IMR-90 (cell line): ENCODE measurements at regions not wholly inside any gene's neighbourhood (a gene's known extent, or its start where the extent isn't known, plus 50 kb on each side); places are given as distances from the start of the nearest gene placed in this dataset.

ENCODE experiments used
- ATAC-seq: fragments of 200-7000 bp; cut with Tn5 transposase; 2 replicates; pipeline ENCODE4 v1.9.1; 2020; ENCODE audit warnings: low read depth, mild to moderate bottlenecking, moderate library complexity
- BruUV-seq: library from RNA; stranded (reverse); fragments of 400-500 nt; replicated peaks from 2 replicates; lab custom pipeline; 2021; lab: Mats Ljungman, UMichigan
- CTCF ChIA-PET: fragments of 300-600 bp; formaldehyde crosslinking; extraction: SDS; loops from one replicate; lab custom pipeline; 2021; ENCODE audit warnings: antibody characterized with exemption; lab: Yijun Ruan, JAX
- POLR2A ChIA-PET: fragments of 300-600 bp; sonication (Branson Sonifier 250); formaldehyde crosslinking; loops from one replicate; lab custom pipeline; 2022; ENCODE audit warnings: antibody characterized with exemption; ENCODE audit not compliant: unreplicated experiment; lab: Charles Lee
- DNase-seq: peaks from one replicate; pipeline ENCODE4 v3.0.0; 2013
- H2AFZ ChIP-seq: replicated peaks from 2 replicates; pipeline ENCODE3; 2013; ENCODE audit warnings: low read length, mild to moderate bottlenecking; ENCODE audit not compliant: poor library complexity
- H2AK5ac ChIP-seq: 2 replicates; pipeline ENCODE4 v1.6.1; 2013; ENCODE audit warnings: low read depth, low read length, inconsistent platforms
- H2AK9ac ChIP-seq: replicated peaks from 2 replicates; pipeline ENCODE3; 2013; ENCODE audit warnings: mild to moderate bottlenecking, low read depth, low read length, moderate library complexity; ENCODE audit not compliant: poor library complexity
- H2BK120ac ChIP-seq: 2 replicates; pipeline ENCODE4 v1.6.1; 2013; ENCODE audit warnings: low read depth, low read length, inconsistent platforms
- H2BK15ac ChIP-seq: 3 replicates; pipeline ENCODE4 v1.6.1; 2013; ENCODE audit warnings: low read depth, low read length, inconsistent platforms
- H2BK20ac ChIP-seq: 2 replicates; pipeline ENCODE4 v1.6.1; 2013; ENCODE audit warnings: low read depth, mild to moderate bottlenecking, inconsistent platforms, low read length, moderate library complexity
- H2BK5ac ChIP-seq: 2 replicates; pipeline ENCODE4 v1.6.1; 2013; ENCODE audit warnings: mild to moderate bottlenecking, low read depth, low read length, inconsistent platforms; ENCODE audit not compliant: poor library complexity, severe bottlenecking
- H3K14ac ChIP-seq: replicated peaks from 2 replicates; pipeline ENCODE4 v1.6.1; 2013; ENCODE audit warnings: low read depth, low read length, inconsistent platforms
- H3K18ac ChIP-seq: 2 replicates; pipeline ENCODE4 v1.6.1; 2013; ENCODE audit warnings: low read depth, low read length, control low read depth
- H3K23ac ChIP-seq: 2 replicates; pipeline ENCODE4 v1.6.1; 2013; ENCODE audit warnings: low read depth, low read length, inconsistent platforms
- H3K27ac ChIP-seq: 2 replicates; pipeline ENCODE4 v1.5.1; 2013; ENCODE audit warnings: mild to moderate bottlenecking, control low read depth, low read length; ENCODE audit not compliant: insufficient read depth
- H3K27me3 ChIP-seq: 2 replicates; pipeline ENCODE4 v1.6.1; 2013; ENCODE audit warnings: low read length; ENCODE audit not compliant: control insufficient read depth, insufficient read depth
- H3K36me3 ChIP-seq: 2 replicates; pipeline ENCODE4 v1.6.1; 2013; ENCODE audit warnings: low read length, mixed read lengths; ENCODE audit not compliant: control insufficient read depth, insufficient read depth
- H3K4ac ChIP-seq: 2 replicates; pipeline ENCODE4 v1.6.1; 2013; ENCODE audit warnings: low read depth, low read length, inconsistent platforms
- H3K4me1 ChIP-seq: 2 replicates; pipeline ENCODE4 v1.6.1; 2013; ENCODE audit warnings: low read length, mixed read lengths; ENCODE audit not compliant: control insufficient read depth, insufficient read depth
- H3K4me2 ChIP-seq: 2 replicates; pipeline ENCODE4 v1.6.1; 2013; ENCODE audit warnings: low read depth, mild to moderate bottlenecking, control low read depth, low read length, moderate library complexity
- H3K4me3 ChIP-seq: 2 replicates; pipeline ENCODE4 v1.5.1; 2013; ENCODE audit warnings: low read depth, mild to moderate bottlenecking, control low read depth, low read length, moderate library complexity; ENCODE audit not compliant: insufficient read depth
- H3K56ac ChIP-seq: 2 replicates; pipeline ENCODE4 v1.6.1; 2013; ENCODE audit warnings: low read length, inconsistent platforms; ENCODE audit not compliant: insufficient read depth; ENCODE audit errors: extremely low read depth
- H3K79me1 ChIP-seq, 2 experiments: 2 replicates each; pipeline ENCODE4 v1.6.1; 2013; ENCODE audit warnings: low read length in 2 of 2, inconsistent platforms in 1 of 2, low read depth in 1 of 2
- H3K9ac ChIP-seq: 2 replicates; pipeline ENCODE4 v1.6.1; 2013; ENCODE audit warnings: low read depth, low read length, control low read depth
- H3K9me1 ChIP-seq: 2 replicates; pipeline ENCODE4 v1.6.1; 2013; ENCODE audit warnings: low read length, inconsistent platforms; ENCODE audit not compliant: insufficient read depth
- H3K9me3 ChIP-seq: 2 replicates; pipeline ENCODE4 v1.6.1; 2013; ENCODE audit warnings: low read length; ENCODE audit not compliant: control insufficient read depth, insufficient read depth
- H4K20me1 ChIP-seq: 2 replicates; pipeline ENCODE4 v1.6.1; 2013; ENCODE audit warnings: low read length, inconsistent platforms; ENCODE audit not compliant: insufficient read depth
- H4K5ac ChIP-seq: 2 replicates; pipeline ENCODE4 v1.6.1; 2013; ENCODE audit warnings: mild to moderate bottlenecking, low read depth, low read length, control low read depth
- H4K8ac ChIP-seq, 2 experiments: 2 replicates each; pipeline ENCODE4 v1.6.1; 2013; ENCODE audit warnings: low read depth in 2 of 2, low read length in 2 of 2, control low read depth in 1 of 2, inconsistent platforms in 1 of 2
- H4K91ac ChIP-seq: 2 replicates; pipeline ENCODE4 v1.6.1; 2013; ENCODE audit warnings: low read depth, low read length, inconsistent platforms; ENCODE audit not compliant: insufficient read depth
- BHLHE40 ChIP-seq: fragments of 150-350 bp; IDR thresholded peaks from 2 replicates; pipeline ENCODE4 v1.6.1; 2016; ENCODE audit warnings: mild to moderate bottlenecking, low read depth, low read length
- CEBPB ChIP-seq: IDR thresholded peaks from 2 replicates; pipeline ENCODE4 v1.6.1; 2012; ENCODE audit warnings: low read depth, low read length, improper control_type of control experiment
- CHD1 ChIP-seq: IDR thresholded peaks from 2 replicates; pipeline ENCODE4 v1.6.1; 2012; ENCODE audit warnings: low read depth, low read length, improper control_type of control experiment
- CTCF ChIP-seq: conservative IDR thresholded peaks from 2 replicates; pipeline ENCODE4 v1.5.1; 2012; ENCODE audit warnings: mild to moderate bottlenecking, low read depth, low read length, improper control_type of control experiment
- FOS ChIP-seq: fragments of 150-350 bp; IDR thresholded peaks from 2 replicates; pipeline ENCODE4 v1.6.1; 2016; ENCODE audit warnings: low read depth, low read length
- MAFK ChIP-seq: IDR thresholded peaks from 2 replicates; pipeline ENCODE4 v1.6.1; 2012; ENCODE audit warnings: low read depth, low read length, improper control_type of control experiment
- MAZ ChIP-seq: IDR thresholded peaks from 2 replicates; pipeline ENCODE4 v1.6.1; 2012; ENCODE audit warnings: low read depth, mild to moderate bottlenecking, low read length, improper control_type of control experiment, moderate library complexity, borderline replicate concordance
- MXI1 ChIP-seq: IDR thresholded peaks from 2 replicates; pipeline ENCODE4 v1.6.1; 2012; ENCODE audit warnings: low read depth, mild to moderate bottlenecking, low read length, moderate library complexity, borderline replicate concordance
- NFE2L2 ChIP-seq: fragments of 150-350 bp; IDR thresholded peaks from 2 replicates; pipeline ENCODE4 v1.6.1; 2016; ENCODE audit warnings: low read depth, mild to moderate bottlenecking, low read length
- POLR2A ChIP-seq: IDR thresholded peaks from 2 replicates; pipeline ENCODE4 v1.6.1; 2012; ENCODE audit warnings: mild to moderate bottlenecking, low read depth, low read length
- RAD21 ChIP-seq: IDR thresholded peaks from 2 replicates; pipeline ENCODE4 v1.6.1; 2012; ENCODE audit warnings: low read length, improper control_type of control experiment
- RCOR1 ChIP-seq: IDR thresholded peaks from 2 replicates; pipeline ENCODE4 v1.6.1; 2012; ENCODE audit warnings: mild to moderate bottlenecking, low read length, improper control_type of control experiment; ENCODE audit not compliant: insufficient replicate concordance
- RFX5 ChIP-seq: IDR thresholded peaks from 2 replicates; pipeline ENCODE4 v1.8.0; 2012; ENCODE audit warnings: low read depth, mild to moderate bottlenecking, low read length, moderate library complexity
- SMC3 ChIP-seq: fragments of 150-350 bp; IDR thresholded peaks from 2 replicates; pipeline ENCODE4 v1.6.1; 2016; ENCODE audit warnings: low read depth, mild to moderate bottlenecking, antibody characterized with exemption, low read length, moderate library complexity
- USF2 ChIP-seq: fragments of 150-350 bp; IDR thresholded peaks from 2 replicates; pipeline ENCODE4 v1.6.1; 2017; ENCODE audit warnings: mild to moderate bottlenecking, antibody characterized with exemption, low read length, low read depth
- WGBS, 2 experiments: methylation state at CpG; one replicate each; pipeline versions ENCODE4 v1.1.5 to v1.1.7; 2013; ENCODE audit warnings: missing lambda C conversion rate in 2 of 2; ENCODE audit not compliant: insufficient read length in 1 of 2; ENCODE audit errors: extremely low coverage in 2 of 2; 5-methylcytosine and 5-hydroxymethylcytosine counted together
- dilution Hi-C: fragments of 300-500 bp; cut with HindIII; formaldehyde crosslinking; loops from one replicate; pipeline ENCODE4 v1.14.3; 2018; ENCODE audit warnings: low sequenced_read_pairs; ENCODE audit not compliant: unreplicated experiment
- in situ Hi-C: fragments of 300-500 bp; cut with MboI; formaldehyde crosslinking; loops from 3 replicates; pipeline ENCODE4 v1.14.3; 2019; ENCODE audit warnings: low sequenced_read_pairs, inconsistent platforms, mixed read lengths
- intact Hi-C: fragments of 100-400 bp; cut with micrococcal nuclease; formaldehyde crosslinking; loops from 2 replicates; pipeline ENCODE4 v1.10.0; 2022
- TF ChIP-seq, protein P1 (sequence below): fragments of 150-350 bp; IDR thresholded peaks from 2 replicates; pipeline ENCODE4 v1.6.1; 2016; ENCODE audit warnings: low read depth, mild to moderate bottlenecking, low read length, moderate library complexity, borderline replicate concordance

DNA sequence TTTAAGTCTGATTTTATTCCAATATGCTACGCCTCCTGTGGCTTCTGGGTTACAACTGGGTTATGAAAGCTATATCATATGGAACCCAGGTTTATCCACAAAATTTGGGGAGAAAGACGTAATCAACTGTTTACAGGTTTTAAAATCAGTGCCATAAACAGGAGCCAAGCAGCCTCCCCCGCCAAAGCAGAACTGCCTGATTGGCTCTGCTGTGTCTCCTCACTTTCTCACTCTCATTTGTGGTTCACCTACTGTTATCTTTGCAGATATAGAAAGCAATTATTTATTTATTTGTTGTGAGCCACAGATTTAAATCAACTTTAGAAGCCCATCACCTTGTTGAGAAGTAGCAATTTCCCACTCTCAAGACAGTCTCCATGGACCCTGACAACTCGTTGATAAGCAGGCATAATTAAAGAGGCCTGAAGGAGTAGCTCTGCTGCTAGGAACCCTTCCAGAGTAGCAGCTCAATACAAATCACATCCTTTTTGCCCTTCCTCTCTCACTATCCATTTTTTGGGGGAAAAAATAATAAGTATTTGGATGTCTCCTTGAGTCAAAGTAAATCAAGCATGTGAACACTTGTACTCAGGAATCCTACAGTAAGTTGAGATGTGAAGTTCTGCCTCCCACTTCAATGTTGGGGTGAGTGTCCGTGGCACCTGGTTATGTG is 191.0 kb upstream of the CCDC150 start:
- Histone ChIP-seq H2BK20ac (no peak overlapping the region), H3K4me1 (no peaks in the 10 kb centered on the region), H2AK9ac (no peak overlapping the region), H2BK120ac (no peak overlapping the region), H3K23ac (no peak overlapping the region), H3K18ac (no peak overlapping the region), H3K9me1 (no peaks in the 10 kb centered on the region), H3K27ac (no peak overlapping the region), H3K4me2 (no peak overlapping the region), H3K27me3 (no peaks in the 10 kb centered on the region), H4K91ac (no peak overlapping the region), H2AK5ac (no peak overlapping the region), H2BK5ac (no peak overlapping the region), H4K20me1 (no peaks in the 10 kb centered on the region), H3K79me1 (no peaks in the 10 kb centered on the region), H3K14ac (no peak overlapping the region), H4K8ac (no peak overlapping the region), H4K5ac (no peak overlapping the region), H2AFZ (no peak overlapping the region), H3K56ac (no peak overlapping the region), H3K9ac (no peak overlapping the region), H3K4me3 (no peak overlapping the region), H2BK15ac (no peak overlapping the region), H3K4ac (no peak overlapping the region), H3K36me3 (no peaks in the 10 kb centered on the region), H3K9me3 (no peaks in the 10 kb centered on the region)
- no peak for TF ChIP-seq RAD21
- no peak for TF ChIP-seq BHLHE40
- no peak for TF ChIP-seq MAZ
- no peak for TF ChIP-seq SMC3
- TF ChIP-seq MAFK: no peak
- no peak for TF ChIP-seq CHD1
- TF ChIP-seq CEBPB: no peak
- TF ChIP-seq RFX5: no peak
- no peak for TF ChIP-seq MXI1
- TF ChIP-seq RCOR1: no peak
- no peak for TF ChIP-seq FOS
- no peak for TF ChIP-seq POLR2A
- no peak for TF ChIP-seq CTCF
- no peak for TF ChIP-seq NFE2L2
- TF ChIP-seq USF2: no peak
- TF ChIP-seq, protein P1, sequence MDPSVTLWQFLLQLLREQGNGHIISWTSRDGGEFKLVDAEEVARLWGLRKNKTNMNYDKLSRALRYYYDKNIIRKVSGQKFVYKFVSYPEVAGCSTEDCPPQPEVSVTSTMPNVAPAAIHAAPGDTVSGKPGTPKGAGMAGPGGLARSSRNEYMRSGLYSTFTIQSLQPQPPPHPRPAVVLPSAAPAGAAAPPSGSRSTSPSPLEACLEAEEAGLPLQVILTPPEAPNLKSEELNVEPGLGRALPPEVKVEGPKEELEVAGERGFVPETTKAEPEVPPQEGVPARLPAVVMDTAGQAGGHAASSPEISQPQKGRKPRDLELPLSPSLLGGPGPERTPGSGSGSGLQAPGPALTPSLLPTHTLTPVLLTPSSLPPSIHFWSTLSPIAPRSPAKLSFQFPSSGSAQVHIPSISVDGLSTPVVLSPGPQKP: no peak
- ChIA-PET CTCF (no interaction called here), POLR2A (no interaction called here)
- no CpG with 5 or more reads among the region's 5 CpGs for WGBS, 2 experiments
- dilution Hi-C loops: no loop called here
- no TSS peak for BruUV-seq
- DNase-seq (no peak), ATAC-seq (no peak)
- in situ Hi-C loops: loop anchor here (25.0 kb wide), 1 partner anchor 361 kb away; no protein-coding TSS in a partner anchor
- intact Hi-C loops: no loop called here
